Left cardiac atrium (tissue), 4 donors: ENCODE measurements at regions not wholly inside any gene's neighbourhood (a gene's known extent, or its start where the extent isn't known, plus 50 kb on each side); places are given as distances from the start of the nearest gene placed in this dataset.

Source experiments
- ATAC-seq, 2 donors: fragments of 200-7000 bp; cut with Tn5 transposase; one replicate each; pipeline ENCODE4 v1.9.1; 2020; ENCODE audit warnings: mild to moderate bottlenecking in 2 of 2, moderate library complexity in 2 of 2
- DNase-seq: peaks from one replicate; pipeline ENCODE4 v3.0.0-alpha.2; 2020
- intact Hi-C, 2 donors: fragments of 100-400 bp; cut with DNase I; formaldehyde crosslinking; loops; one replicate each; pipeline versions ENCODE4 v1.14.1 to v1.15.1; 2022 to 2023
- donor health status: DM: no; HTN: yes; CAD: no.
- donor health status: DM: no; HTN: yes; CAD: no; lungs with severe emphysema.
- donor health status: DM: yes; HTN: yes; CAD: no.
- donor health status: Dilated cardiomyopathy.

DNA sequence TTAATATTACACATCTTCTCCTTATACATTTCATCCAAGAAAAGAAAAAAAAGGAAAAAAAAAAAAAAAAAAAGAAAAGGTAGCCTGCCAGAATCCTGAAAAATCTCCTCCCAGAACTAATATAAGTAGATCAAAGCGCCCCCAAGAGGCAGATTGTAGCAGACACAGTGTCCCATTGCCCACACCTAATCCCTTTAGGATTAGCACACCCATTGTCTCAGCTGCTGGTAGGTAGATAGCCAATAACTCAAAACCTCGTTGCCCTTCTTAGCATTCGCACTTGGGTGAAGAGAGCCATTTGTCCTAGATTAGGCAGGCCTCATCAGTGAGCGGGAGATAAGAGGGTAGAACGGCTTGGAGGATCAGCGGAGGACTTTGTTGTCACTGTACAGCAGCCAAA lies 100.2 kb upstream of the SORCS1 start:
- DNase-seq (no peak), ATAC-seq (no peak)
- intact Hi-C loops, result no loop called here

- ATAC-seq (no peak), DNase-seq (no peak)
- intact Hi-C loops, result no loop called here
Measured at GRCh38 chr10:107244122-107244521, 79.6 kb upstream of the SORCS1 start.

DNA sequence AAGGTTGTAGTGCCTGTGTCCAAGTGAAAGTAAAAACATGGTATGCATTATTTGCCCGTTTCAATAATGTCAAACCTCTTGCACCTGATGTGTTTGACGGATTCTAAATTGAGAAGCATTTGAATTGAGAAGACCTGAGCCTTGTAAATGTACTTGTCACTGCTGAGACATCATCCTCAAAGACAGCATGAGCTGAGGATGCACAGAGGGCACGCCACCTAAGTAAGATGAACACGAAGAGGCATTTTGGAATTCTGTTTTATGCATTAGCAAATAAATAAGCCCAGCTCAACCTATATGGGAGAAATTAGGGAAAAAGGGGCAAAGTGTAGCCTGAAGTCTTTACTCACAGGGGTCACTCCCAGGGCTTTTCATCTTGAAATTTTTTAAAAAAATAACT lies 73.8 kb upstream of the SORCS1 start:
- intact Hi-C loops, result no loop called here
- ATAC-seq (no peak), DNase-seq (no peak)

GRCh38 chr10:107232013-107232412 lies 67.5 kb upstream of the SORCS1 start:
- intact Hi-C loops, result no loop called here
- DNase-seq, result no peak
- ATAC-seq, result no peak

GRCh38 chr10:107230887-107231286 lies 66.4 kb upstream of the SORCS1 start:
- DNase-seq (no peak), ATAC-seq (no peak)
- intact Hi-C loops, result no loop called here

- no peak for ATAC-seq
- intact Hi-C loops, result no loop called here
Measured at GRCh38 chr10:107215681-107216080, 51.2 kb upstream of the SORCS1 start.

More at GRCh38 chr10:107215681-107216080, 51.2 kb upstream of the SORCS1 start:
- no peak for DNase-seq
